ENCODE measurements at regions not wholly inside any gene's neighbourhood (a gene's known extent, or its start where the extent isn't known, plus 50 kb on each side); places are given as distances from the start of the nearest gene placed in this dataset.

- DNase-seq, result no peak
These were observed 138.0 kb upstream of the CPNE8 start for GRCh38 chr12:39043424-39043822.

GRCh38 chr12:39040275-39040674 is 134.9 kb upstream of the CPNE8 start:
- DNase-seq, result no peak

- no peak for DNase-seq
These were observed 131.7 kb upstream of the CPNE8 start for GRCh38 chr12:39037115-39037514.

- DNase-seq, result no peak
These were observed 130.7 kb upstream of the CPNE8 start for GRCh38 chr12:39036105-39036504.

GRCh38 chr12:39033782-39034181 is 128.4 kb upstream of the CPNE8 start:
- no peak for DNase-seq

GRCh38 chr12:39032448-39032847 is 127.1 kb upstream of the CPNE8 start:
- DNase-seq, result no peak

- DNase-seq, result no peak
These were observed 126.6 kb upstream of the CPNE8 start for GRCh38 chr12:39032034-39032433.

GRCh38 chr12:39028382-39028781 is 123.0 kb upstream of the CPNE8 start:
- DNase-seq, result no peak

GRCh38 chr12:39012870-39013269 is 107.5 kb upstream of the CPNE8 start:
- DNase-seq, result peak; percentile 15

GRCh38 chr12:39011166-39011565 is 105.8 kb upstream of the CPNE8 start:
- DNase-seq, result no peak

GRCh38 chr12:39010406-39010805 is 105.0 kb upstream of the CPNE8 start:
- DNase-seq, result no peak

GRCh38 chr12:39007619-39008018 is 102.2 kb upstream of the CPNE8 start:
- DNase-seq, result no peak

GRCh38 chr12:39006286-39006685 is 100.9 kb upstream of the CPNE8 start:
- peak; percentile 2 for DNase-seq

GRCh38 chr12:39005671-39006070 is 100.3 kb upstream of the CPNE8 start:
- DNase-seq, result no peak

GRCh38 chr12:39003541-39004155 is 98.3 kb upstream of the CPNE8 start:
- no peak for DNase-seq

- DNase-seq, result no peak
These were observed 95.0 kb upstream of the CPNE8 start for GRCh38 chr12:39000370-39000769.

GRCh38 chr12:38998887-38999482 is 93.6 kb upstream of the CPNE8 start:
- DNase-seq, result no peak

- no peak for DNase-seq
These were observed 89.9 kb upstream of the CPNE8 start for GRCh38 chr12:38995249-38995648.

- no peak for DNase-seq
These were observed 80.6 kb upstream of the CPNE8 start for GRCh38 chr12:38985961-38986360.

GRCh38 chr12:38984388-38984787 is 79.0 kb upstream of the CPNE8 start:
- no peak for DNase-seq

- no peak for DNase-seq
These were observed 77.8 kb upstream of the CPNE8 start for GRCh38 chr12:38983117-38983571.

GRCh38 chr12:38977132-38977531 is 71.7 kb upstream of the CPNE8 start:
- DNase-seq, result no peak

GRCh38 chr12:38969706-38970105 is 64.3 kb upstream of the CPNE8 start:
- no peak for DNase-seq

GRCh38 chr12:38961683-38962082 is 56.3 kb upstream of the CPNE8 start:
- no peak for DNase-seq

- no peak for DNase-seq
These were observed 55.6 kb upstream of the CPNE8 start for GRCh38 chr12:38961012-38961411.
